ENCODE measurements at regions not wholly inside any gene's neighbourhood (a gene's known extent, or its start where the extent isn't known, plus 50 kb on each side); places are given as distances from the start of the nearest gene placed in this dataset.
"Not testable (repeated sequence)": the region's sequence is repeated elsewhere in the genome, so short reads cannot be mapped to it uniquely, and the experiment has no call there.

DNA sequence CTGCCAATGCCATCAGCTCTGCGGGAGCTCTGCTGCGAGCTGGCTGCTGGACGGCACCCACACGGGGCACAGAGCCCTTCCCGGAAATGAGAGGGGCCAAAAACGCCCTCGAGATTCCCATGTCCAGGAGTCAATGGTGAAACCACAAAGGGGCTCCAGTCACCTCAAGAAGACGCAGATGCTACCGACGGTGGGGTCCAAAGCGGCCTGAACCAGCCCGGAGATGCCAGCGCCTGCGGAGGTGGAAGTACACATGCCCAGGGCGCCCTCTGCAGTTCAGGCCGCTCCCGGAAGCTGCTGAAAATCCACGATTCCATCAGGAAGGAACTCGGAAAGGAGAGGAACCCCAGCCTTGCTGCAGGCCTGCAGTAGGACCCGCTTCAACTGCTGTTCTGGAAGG, 82.4 kb upstream of the SELENOP start:
- no peak for DNase-seq (ENCODE audit: low spot score)

DNA sequence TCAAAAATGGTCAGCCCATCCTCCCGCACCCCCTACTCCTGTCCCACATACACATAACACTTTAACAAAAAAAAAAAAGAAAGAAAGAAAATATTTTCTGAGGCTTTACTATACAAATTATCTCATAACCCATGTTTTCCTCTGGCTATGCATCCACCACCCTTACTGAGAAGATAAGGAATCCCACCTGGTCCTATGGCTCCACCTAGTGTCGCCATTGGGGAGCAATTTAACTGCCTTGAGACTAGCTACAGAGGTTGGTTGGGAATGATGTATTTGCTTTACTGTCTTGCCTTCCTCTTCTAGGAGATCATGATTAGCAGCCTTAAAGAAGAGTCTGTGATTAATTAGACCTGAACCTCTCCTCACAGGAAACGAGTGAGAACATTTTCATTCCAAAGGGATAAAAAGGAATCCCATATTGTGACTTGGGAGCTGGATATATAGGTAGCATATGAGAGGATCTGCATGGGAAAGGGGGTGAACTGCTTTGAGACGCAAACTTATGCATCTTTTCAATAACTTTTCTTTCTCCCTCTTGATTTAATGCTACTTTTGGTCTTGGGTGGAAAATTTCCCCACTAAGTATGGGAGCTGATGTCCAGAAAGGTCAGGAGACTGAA, 77.7 kb upstream of the SELENOP start:
- peak; percentile 79 for DNase-seq (ENCODE audit: low spot score)

DNA sequence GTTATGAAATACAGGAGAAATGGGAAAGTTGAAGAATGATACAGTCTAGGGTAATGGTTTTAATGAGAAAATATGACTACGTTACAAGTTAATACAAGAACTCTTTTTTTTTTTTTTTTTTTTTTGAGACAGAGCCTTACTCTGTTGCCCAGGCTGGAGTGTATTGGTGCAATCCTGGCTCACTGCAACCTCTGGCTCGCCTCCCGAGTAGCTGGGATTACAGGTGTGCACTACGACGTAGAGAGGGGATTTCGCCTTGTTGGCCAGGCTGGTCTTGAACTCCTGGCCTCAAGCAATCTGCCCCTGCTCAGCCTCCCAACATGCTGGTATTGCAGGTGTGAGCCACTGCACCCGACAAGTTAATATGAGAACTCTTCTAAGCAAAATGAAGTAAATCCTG, 77.1 kb upstream of the SELENOP start:
- no peak for DNase-seq (ENCODE audit: low spot score)

DNA sequence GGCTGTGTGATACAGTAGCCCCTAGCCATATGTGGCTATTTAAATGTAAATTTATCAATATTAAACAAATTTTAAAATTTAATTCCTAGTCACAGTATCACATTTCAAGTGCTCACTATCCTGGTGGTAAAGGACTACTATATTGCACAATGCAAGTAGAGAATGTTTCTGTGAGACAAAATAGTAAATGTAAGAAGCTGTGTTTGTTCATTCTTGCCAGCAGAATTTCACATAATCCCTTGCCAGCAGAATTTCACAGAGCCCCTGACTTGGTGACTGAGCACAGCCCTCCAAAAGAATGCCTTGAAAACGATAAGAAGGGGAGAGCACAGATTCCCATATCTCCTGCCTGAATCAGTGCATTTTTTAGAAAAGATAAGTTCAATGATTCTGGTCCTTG, 75.9 kb upstream of the SELENOP start:
- DNase-seq (ENCODE audit: low spot score) = no peak

DNA sequence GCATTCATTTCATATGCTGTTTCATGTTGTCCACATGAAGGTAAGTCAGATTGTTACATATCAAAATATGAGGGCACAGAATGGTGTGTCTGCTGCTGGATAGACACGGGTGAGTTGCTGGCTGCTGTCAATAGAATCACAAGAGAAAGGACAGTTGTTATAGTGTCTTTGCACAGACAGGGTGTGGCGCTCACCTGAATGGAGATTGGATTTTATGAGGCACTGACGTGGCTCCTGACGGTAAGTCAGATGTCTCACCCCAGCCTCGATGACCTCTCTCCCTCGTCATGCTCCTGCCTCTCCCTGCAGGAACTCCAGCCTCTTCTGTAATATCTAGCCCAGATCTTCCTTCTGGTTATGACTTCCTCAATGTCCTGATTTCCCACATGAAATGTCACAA, 75.4 kb upstream of the SELENOP start:
- no peak for DNase-seq (ENCODE audit: low spot score)

DNA sequence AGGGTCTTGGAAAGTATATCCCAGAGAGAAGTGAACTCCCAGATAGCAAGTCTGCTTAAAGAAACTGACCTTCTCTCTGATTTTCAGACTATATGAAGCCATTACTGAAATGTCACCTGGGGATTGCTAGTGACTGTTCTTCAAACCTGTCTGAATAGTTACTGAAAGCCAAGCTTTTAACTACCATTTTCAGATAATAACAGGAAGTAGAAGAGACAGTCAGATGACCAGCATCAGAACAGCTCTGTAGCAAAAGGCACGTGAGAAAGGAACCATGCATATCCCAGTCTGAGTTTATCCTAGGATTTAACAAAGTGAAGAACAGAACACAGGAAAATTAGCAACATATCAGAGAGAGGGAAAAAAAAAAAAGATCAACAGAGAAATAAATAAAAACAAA, 74.9 kb upstream of the SELENOP start:
- DNase-seq (ENCODE audit: low spot score) = no peak

DNA sequence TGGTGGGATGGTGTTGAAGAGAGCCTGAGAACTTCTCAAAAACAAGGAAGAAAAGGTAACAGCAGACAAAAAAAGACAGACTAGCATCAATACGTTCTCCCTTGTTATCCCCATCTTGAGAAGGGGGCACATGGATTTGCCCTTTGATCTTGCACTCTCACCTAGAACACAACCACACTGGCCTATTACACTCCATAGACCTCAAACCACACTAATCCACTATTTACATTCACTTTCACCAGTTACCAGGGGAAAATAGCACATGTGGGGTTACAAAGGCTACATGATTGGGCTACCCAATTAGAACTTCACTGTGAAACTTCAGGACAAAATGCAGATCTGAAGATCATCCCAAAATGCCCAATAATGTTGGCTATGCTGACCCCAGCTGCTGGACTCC, 72.6 kb upstream of the SELENOP start:
- DNase-seq (ENCODE audit: low spot score) = no peak

DNA sequence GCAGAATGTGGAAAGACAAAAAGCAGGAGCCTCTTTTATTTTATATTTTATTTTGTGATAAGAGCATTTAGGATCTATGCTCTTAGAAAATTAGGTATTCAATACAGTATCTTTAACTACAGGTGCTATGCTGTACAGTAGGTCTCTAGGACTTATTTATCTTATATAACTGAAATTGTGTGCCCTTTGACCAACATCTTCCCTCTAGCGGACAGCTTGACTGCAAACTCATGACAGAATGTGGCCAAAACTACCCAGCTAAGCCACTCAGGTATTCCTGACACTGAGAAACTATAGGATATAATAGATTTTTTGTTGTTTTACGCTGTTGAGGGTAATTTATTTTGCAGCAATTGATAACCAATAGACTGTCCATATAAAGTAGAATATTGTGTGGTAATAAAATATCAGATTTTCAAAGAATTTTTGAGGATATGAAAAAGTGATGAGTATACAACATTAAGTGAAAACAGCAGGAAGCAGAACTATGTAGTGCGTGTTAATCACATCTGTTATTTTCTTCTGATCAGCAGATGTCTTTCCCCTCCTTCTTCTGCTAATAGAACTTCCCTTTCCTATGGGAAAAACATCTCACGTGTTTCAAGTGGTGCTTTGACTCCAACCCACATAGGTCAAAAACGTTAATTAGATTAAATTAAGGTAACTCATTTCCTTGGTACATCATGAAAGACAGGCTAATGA, 69.9 kb upstream of the SELENOP start:
- DNase-seq (ENCODE audit: low spot score) = no peak

DNA sequence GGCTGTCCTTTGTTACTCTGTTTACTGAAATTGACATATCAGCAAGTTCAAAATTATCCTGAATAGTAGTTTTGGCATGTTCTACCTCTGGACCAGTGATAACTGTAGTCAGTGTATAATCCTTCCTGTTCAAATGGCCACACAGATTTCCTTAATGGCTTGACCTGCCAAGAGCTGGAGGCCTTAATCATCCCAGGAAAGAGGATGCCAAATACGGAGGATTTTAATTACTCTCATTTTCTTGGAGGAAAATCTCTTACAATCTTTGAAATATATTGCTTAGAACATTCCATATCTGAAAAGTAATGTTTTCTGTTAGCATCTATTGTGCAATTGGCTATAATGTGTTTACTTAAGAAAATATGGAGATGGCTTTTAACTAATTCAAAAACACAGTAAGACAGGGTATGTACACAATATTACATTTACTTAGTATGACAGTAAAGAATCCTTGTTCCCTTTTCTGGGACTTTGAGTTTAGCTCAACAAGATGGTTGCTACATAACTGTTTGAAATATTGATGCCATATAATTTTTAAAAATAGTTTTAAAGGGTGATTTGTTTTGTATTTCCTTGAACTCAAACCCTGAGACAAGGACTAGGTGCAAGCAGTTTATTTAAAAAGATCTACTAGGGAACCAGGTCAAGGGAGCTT, 68.9 kb upstream of the SELENOP start:
- DNase-seq (ENCODE audit: low spot score) = no peak

DNA sequence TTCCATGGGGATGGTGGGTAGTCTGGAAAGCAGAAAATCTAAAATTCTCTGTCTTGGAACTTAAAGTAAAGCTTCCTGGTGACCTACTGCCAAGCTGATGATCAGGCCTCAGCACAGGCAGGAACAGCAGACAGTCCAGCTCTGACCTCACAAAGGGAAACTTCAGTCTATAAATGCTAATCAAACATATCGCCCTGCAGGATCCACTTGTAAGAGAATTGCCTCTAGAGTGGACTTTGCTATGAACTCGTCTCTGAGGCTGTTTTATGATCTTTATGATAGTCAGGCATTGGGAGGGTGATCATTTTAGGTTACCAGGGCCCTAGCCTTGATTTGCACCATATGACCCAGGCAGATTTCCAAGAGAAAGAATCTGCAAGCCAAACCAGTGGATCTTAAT, 67.6 kb upstream of the SELENOP start:
- DNase-seq (ENCODE audit: low spot score) = no peak

DNA sequence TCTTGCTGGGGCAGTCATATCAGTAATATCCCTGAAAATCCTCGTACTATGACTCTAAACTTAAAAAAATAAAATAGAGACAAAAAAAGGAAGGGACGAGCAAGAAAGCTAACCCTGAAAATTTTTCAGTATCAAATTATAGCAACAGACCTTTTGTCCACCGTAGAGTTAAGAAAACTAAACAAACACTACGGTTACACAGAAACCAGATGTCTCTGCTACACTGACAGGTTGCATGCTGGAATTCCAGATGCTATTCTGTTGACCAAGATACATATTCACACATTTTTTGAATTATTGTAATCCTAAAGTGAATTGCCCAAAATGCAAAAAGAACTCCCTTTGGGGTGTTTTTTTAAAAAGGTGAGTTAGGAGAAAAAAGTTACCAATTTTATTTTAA, 66.9 kb upstream of the SELENOP start:
- no peak for DNase-seq (ENCODE audit: low spot score)

DNA sequence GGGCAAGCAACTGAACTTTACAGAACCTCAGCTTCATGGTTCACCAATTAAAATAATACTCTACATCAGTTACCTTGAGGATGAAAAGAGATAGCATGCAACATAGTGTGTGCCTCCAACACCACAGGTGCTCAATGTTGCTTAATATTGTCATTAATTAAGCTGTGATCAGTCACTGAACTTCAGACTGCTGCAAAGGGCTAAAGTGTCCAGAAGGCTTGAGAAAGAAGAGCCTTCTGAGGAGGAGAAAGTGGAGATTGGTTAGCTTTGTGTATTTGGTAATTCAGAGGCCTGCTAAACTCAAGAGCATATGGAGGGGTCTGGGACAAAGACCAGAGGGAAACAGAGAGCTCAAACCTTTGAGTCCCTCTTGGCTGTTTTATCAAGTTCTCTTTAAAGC, 66.3 kb upstream of the SELENOP start:
- DNase-seq (ENCODE audit: low spot score) = no peak

DNA sequence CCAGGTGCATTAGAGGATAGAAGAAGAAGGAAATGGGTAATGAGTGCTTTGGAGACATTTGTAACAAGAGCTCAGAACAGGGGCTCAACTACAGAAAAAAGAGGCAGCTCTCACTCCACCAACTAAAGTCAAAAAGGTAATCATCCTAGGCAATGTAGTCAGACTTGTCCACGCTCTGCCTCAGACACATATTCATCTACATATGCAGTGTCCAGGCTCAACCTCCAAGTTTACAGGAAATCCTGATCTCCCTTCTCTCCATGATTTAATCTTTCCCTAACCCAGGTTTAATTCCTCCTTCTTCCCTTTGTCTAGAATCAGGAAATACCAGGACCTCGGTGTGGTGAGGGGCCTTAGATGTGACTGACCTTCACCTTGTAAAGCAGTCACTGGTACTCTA, 65.7 kb upstream of the SELENOP start:
- DNase-seq (ENCODE audit: low spot score) = no peak

DNA sequence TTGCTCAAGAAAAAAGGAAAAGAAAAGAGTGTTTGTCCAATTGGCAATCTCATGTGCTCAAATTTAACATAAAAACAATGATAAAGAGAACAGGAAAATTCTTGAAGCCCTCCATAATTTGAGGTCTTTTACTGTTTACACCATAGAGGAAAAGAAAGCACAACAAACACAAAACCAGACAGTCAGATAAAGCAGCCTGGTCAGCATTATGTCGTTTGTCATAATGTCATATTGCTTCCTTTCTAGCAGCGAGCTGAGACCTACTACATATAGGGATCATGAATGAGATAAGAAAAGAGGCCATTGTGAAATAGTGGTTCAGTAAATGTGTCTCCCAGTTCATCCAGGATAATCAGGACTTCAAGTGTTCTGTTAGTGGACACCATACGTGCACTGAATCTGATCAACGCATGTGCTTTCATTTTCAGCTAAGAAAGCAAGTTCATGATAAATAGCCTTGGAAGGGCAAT, 64.7 kb upstream of the SELENOP start:
- no peak for DNase-seq (ENCODE audit: low spot score)

DNA sequence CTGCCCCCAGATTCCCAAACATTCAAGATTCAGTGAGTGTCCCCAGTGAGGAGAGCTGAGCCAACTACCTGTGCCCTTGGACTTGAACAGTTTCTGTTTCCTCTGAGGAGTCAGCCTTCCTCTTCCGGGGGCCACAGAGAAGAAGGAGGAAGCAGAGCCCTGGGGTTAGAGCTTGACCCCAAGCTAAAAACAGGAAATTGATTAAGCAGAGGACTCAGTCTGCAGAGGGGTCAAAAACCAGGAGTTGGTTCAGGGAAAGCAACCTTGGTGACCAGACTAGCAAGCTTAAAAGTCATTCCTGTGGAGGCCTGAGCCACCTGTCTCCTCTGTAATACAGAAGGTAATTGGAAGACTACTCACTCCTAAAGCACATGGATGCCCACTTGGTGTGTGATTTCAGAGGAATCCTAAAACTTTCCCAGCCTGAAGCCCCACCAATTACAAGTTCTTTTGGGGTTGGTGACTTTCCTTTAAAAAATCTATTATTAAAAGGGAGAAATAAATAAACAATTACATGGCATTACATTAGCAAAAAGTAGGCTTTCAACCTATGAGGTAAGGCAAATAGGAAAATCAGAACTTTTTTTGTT, 64.2 kb upstream of the SELENOP start:
- DNase-seq (ENCODE audit: low spot score) = no peak

DNA sequence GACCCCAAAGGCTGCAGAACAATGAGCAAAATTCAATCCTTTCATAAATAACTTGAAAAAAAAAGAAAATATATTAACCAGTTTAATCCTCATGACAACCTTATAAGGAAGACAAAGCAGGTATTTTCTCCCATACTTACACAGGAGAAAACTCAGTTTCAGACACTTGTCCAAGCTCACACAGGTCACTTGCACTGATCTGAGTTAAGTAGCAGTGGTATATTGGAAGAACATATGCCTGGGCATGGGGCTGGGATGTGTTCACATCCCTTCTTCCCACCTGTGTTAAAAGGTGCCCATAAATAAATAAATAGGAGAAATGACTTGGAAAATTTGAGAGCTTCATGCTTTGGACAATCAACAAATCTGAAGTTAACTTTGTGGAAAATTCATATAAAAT, 63.5 kb upstream of the SELENOP start:
- no peak for DNase-seq (ENCODE audit: low spot score)

DNA sequence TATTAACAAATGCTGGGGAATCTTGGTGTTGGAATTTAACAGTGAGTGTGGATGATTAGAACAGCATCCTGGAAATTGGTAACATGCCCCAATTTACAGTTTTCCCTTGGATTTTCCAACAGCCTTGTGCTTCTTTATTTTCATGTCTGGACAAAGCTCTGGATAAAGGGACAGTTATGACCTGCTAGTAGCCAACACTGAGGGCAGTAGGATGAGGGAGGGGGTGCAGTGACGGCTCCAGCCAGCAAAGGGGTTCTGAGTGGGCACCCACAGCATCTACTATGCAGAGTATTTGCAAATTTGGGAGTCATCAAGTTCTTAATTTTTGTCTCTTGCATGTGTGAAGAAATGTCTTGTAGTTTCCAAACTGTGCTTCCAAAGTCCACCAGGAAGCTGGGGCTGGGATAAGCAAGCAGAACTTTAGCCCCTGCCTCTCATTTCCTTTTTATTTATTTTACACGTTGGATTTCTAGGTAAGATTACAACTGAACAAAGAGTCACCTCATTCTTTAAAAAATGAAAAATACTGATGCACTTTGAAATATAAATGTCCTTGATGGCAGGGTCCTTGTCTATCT, 63.0 kb upstream of the SELENOP start:
- DNase-seq (ENCODE audit: low spot score) = no peak

DNA sequence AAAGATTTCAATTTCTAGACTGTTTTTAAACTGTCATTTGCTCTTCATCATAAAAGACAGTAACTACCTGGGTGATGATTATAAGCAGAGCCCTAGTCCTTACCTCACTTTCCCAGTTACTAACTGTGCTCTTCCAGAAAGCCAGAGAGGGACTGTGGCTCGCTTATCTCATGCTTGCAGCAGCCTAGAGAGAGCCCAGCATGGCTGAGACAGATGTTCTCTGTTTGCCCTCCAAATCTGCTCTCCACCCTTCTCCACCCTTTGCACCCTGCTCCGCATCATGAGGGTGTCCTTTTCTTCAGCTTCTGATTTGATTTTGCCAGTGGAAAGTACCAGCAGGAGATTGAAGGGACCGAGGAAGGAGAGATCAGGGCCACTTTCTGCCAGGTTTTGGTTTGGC, 61.2 kb upstream of the SELENOP start:
- DNase-seq (ENCODE audit: low spot score) = no peak

DNA sequence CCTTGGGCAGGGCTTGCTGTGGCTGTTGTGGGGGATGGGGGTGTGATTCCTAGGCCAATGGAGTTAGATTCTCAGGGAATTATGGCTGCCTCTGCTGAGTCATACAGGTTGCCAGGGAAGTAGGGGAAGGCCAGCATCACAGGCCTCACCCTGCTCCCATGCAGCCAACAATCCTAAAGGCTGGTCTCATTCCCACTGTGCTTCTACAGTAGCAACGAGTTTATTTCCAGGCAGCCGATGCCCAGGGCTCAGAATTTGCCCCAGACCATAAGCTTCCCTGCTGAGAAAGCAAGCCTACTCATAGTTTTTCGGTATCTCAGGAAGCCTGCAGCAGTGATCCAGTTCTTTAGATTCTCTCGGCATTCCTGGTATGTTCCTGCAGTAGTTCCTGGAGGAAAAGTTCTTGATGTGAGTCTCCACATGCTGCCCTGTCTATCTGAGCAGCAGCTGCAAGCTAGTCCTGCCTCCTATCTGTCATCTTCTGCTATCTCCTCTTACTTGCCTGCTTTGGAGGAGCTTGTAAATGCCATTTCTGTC, 59.3 kb upstream of the SELENOP start:
- peak; percentile 37 for DNase-seq (ENCODE audit: low spot score)

DNA sequence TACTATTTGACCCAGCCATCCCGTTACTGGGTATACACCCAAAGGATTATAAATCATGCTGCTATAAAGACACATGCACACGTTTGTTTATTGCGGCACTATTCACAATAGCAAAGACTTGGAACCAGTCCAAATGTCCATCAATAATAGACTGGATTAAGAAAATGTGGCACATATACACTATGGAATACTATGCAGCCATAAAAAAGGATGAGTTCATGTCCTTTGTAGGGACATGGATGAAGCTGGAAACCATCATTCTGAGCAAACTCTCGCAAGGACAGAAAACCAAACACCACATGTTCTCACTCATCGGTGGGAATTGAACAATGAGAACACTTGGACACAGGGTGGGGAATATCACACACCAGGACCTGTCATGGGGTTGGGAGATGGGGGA, 56.7 kb upstream of the SELENOP start:
- DNase-seq (ENCODE audit: low spot score) = not testable (repeated sequence)

DNA sequence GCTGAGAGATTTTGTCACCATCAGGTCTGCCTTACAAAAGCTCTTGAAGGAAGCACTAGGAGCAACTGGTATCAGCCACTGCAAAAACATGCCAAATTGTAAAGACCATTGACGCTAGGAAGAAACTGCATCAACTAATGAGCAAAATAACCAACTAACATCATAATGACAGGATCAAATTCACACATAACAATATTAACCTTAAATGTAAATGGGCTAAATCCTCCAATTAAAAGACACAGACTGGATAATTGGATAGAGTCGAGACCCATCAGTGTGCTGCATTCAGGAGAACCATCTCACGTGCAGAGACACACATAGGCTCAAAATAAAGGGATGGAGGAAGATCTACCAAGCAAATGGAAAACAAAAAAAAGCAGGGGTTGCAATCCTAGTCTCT, 53.1 kb upstream of the SELENOP start:
- DNase-seq (ENCODE audit: low spot score) = not testable (repeated sequence)
